HEK293 (cell line): ENCODE measurements at regions not wholly inside any gene's neighbourhood (a gene's known extent, or its start where the extent isn't known, plus 50 kb on each side); places are given as distances from the start of the nearest gene placed in this dataset.

Experiments
- CTCF ChIA-PET: fragments of 350-600 bp; formaldehyde crosslinking; extraction: SDS; loops from one replicate; lab custom pipeline; 2021; ENCODE audit warnings: antibody characterized with exemption; lab: Yijun Ruan, JAX
- POLR2A ChIA-PET: fragments of 300-600 bp; formaldehyde crosslinking; extraction: SDS; loops from one replicate; lab custom pipeline; 2020; ENCODE audit warnings: antibody characterized with exemption, inconsistent platforms; lab: Yijun Ruan, JAX
- H3K27ac ChIP-seq: fragments of 200-500 bp; sonication (Bioruptor generic); 2 replicates; pipeline ENCODE4 v1.5.1; 2014; ENCODE audit warnings: low read depth, low read length, control low read depth, inconsistent platforms; ENCODE audit errors: extremely low read depth
- H3K36me3 ChIP-seq, 2 experiments: fragments of 200-500 bp in 1 of 2; sonication (Bioruptor generic) in 1 of 2; 1 replicate in 1 of 2; 2 replicates in 1 of 2; pipeline ENCODE4 v1.5.1; 2014 to 2017; ENCODE audit warnings: inconsistent platforms in 2 of 2, low read length in 2 of 2; ENCODE audit not compliant: control insufficient read depth in 2 of 2, insufficient read depth in 1 of 2
- H3K4me1 ChIP-seq: fragments of 200-500 bp; sonication (Bioruptor generic); 2 replicates; pipeline ENCODE4 v1.5.1; 2014; ENCODE audit warnings: mild to moderate bottlenecking, low read length, inconsistent platforms; ENCODE audit not compliant: control insufficient read depth, insufficient read depth
- H3K4me3 ChIP-seq: 2 replicates; pipeline ENCODE4 v1.5.1; 2011; ENCODE audit warnings: low read depth, mild to moderate bottlenecking, control low read depth, low read length, moderate library complexity
- H3K9me3 ChIP-seq: fragments of 200-500 bp; sonication (Bioruptor generic); 2 replicates; pipeline ENCODE4 v1.5.1; 2014; ENCODE audit warnings: low read depth, low read length, inconsistent platforms; ENCODE audit not compliant: control insufficient read depth, insufficient read depth
- BCL11B ChIP-seq: fragments of 450-650 bp; formaldehyde crosslinking; IDR thresholded peaks from 2 replicates; pipeline ENCODE4 v1.5.1; 2016; ENCODE audit warnings: low read depth, missing biosample characterization, missing genetic modification characterization
- CTCF ChIP-seq: fragments of 450-650 bp; formaldehyde crosslinking; IDR thresholded peaks from 2 replicates; pipeline ENCODE4 v1.5.1; 2016; ENCODE audit warnings: missing biosample characterization, missing genetic modification characterization
- EGR2 ChIP-seq: fragments of 450-650 bp; formaldehyde crosslinking; IDR thresholded peaks from 2 replicates; pipeline ENCODE4 v1.5.1; 2016; ENCODE audit warnings: low read depth, missing biosample characterization, missing genetic modification characterization
- HIC1 ChIP-seq: fragments of 450-650 bp; formaldehyde crosslinking; IDR thresholded peaks from 2 replicates; pipeline ENCODE4 v1.5.1; 2016; ENCODE audit warnings: missing biosample characterization, missing genetic modification characterization
- HOXA7 ChIP-seq: sonication (generic); formaldehyde crosslinking; IDR thresholded peaks from 2 replicates; pipeline ENCODE4 v1.8.1; 2022; ENCODE audit warnings: missing genetic modification reagents, borderline replicate concordance
- IKZF3 ChIP-seq: fragments of 450-650 bp; IDR thresholded peaks from 2 replicates; pipeline ENCODE4 v1.5.0; 2018; ENCODE audit warnings: missing biosample characterization, mild to moderate bottlenecking, missing genetic modification characterization, moderate library complexity
- KLF10 ChIP-seq: fragments of 450-650 bp; IDR thresholded peaks from 2 replicates; pipeline ENCODE4 v1.5.1; 2018; ENCODE audit warnings: missing biosample characterization, mild to moderate bottlenecking, missing genetic modification characterization
- KLF8 ChIP-seq: fragments of 450-650 bp; formaldehyde crosslinking; IDR thresholded peaks from 2 replicates; pipeline ENCODE4 v1.5.1; 2016; ENCODE audit warnings: missing biosample characterization, missing genetic modification characterization
- PRDM1 ChIP-seq: fragments of 450-650 bp; formaldehyde crosslinking; IDR thresholded peaks from 2 replicates; pipeline ENCODE4; 2016; ENCODE audit warnings: missing biosample characterization, missing genetic modification characterization
- SP3 ChIP-seq: fragments of 450-650 bp; formaldehyde crosslinking; IDR thresholded peaks from 2 replicates; pipeline ENCODE4 v1.5.1; 2016; ENCODE audit warnings: missing biosample characterization, missing genetic modification characterization
- ZBTB1 ChIP-seq: fragments of 450-650 bp; formaldehyde crosslinking; IDR thresholded peaks from 2 replicates; pipeline ENCODE4 v1.5.1; 2016; ENCODE audit warnings: missing biosample characterization, missing genetic modification characterization
- ZBTB17 ChIP-seq: fragments of 450-650 bp; formaldehyde crosslinking; IDR thresholded peaks from 2 replicates; pipeline ENCODE4 v1.5.1; 2016; ENCODE audit warnings: missing biosample characterization, missing genetic modification characterization
- ZBTB20 ChIP-seq: fragments of 450-650 bp; formaldehyde crosslinking; IDR thresholded peaks from 2 replicates; pipeline ENCODE4 v1.5.1; 2016; ENCODE audit warnings: missing biosample characterization, missing genetic modification characterization
- ZBTB26 ChIP-seq: fragments of 450-650 bp; formaldehyde crosslinking; optimal IDR thresholded peaks from 2 replicates; pipeline ENCODE3; 2016; ENCODE audit warnings: missing biosample characterization, mild to moderate bottlenecking, missing genetic modification characterization
- ZBTB8A ChIP-seq: fragments of 450-650 bp; formaldehyde crosslinking; IDR thresholded peaks from 2 replicates; pipeline ENCODE4 v1.5.1; 2016; ENCODE audit warnings: missing biosample characterization, missing genetic modification characterization
- ZFP41 ChIP-seq: fragments of 450-650 bp; formaldehyde crosslinking; IDR thresholded peaks from 2 replicates; pipeline ENCODE4 v1.5.1; 2016; ENCODE audit warnings: missing biosample characterization, missing genetic modification characterization, borderline replicate concordance
- ZIC2 ChIP-seq: fragments of 450-650 bp; formaldehyde crosslinking; IDR thresholded peaks from 2 replicates; pipeline ENCODE4 v1.5.1; 2016; ENCODE audit warnings: missing biosample characterization, missing genetic modification characterization
- ZNF112 ChIP-seq: fragments of 450-650 bp; formaldehyde crosslinking; IDR thresholded peaks from 2 replicates; pipeline ENCODE4 v1.5.0; 2017; ENCODE audit warnings: missing biosample characterization, missing genetic modification characterization
- ZNF146 ChIP-seq: fragments of 450-650 bp; formaldehyde crosslinking; IDR thresholded peaks from 2 replicates; pipeline ENCODE4 v1.5.1; 2016; ENCODE audit warnings: missing biosample characterization, missing genetic modification characterization
- ZNF157 ChIP-seq: fragments of 450-650 bp; formaldehyde crosslinking; IDR thresholded peaks from 2 replicates; pipeline ENCODE4 v1.5.1; 2016; ENCODE audit warnings: missing biosample characterization, missing genetic modification characterization
- ZNF18 ChIP-seq: fragments of 450-650 bp; formaldehyde crosslinking; IDR thresholded peaks from 2 replicates; pipeline ENCODE4 v1.5.1; 2016; ENCODE audit warnings: missing biosample characterization, missing genetic modification characterization
- ZNF211 ChIP-seq: fragments of 450-650 bp; formaldehyde crosslinking; IDR thresholded peaks from 2 replicates; pipeline ENCODE4 v1.5.1; 2016; ENCODE audit warnings: low read depth, missing biosample characterization, missing genetic modification characterization
- ZNF223 ChIP-seq: fragments of 450-650 bp; formaldehyde crosslinking; IDR thresholded peaks from 2 replicates; pipeline ENCODE4 v1.5.1; 2016; ENCODE audit warnings: missing biosample characterization, missing genetic modification characterization
- ZNF544 ChIP-seq: fragments of 450-650 bp; formaldehyde crosslinking; IDR thresholded peaks from 2 replicates; pipeline ENCODE4 v1.5.0; 2017; ENCODE audit warnings: missing biosample characterization, missing genetic modification characterization
- ZNF558 ChIP-seq: fragments of 450-650 bp; formaldehyde crosslinking; IDR thresholded peaks from 2 replicates; pipeline ENCODE4 v1.5.1; 2016; ENCODE audit warnings: missing biosample characterization, missing genetic modification characterization
- ZNF561 ChIP-seq: fragments of 450-650 bp; IDR thresholded peaks from 2 replicates; pipeline ENCODE4 v1.5.1; 2018; ENCODE audit warnings: missing biosample characterization, missing genetic modification characterization, borderline replicate concordance
- ZNF585B ChIP-seq: fragments of 450-650 bp; formaldehyde crosslinking; IDR thresholded peaks from 2 replicates; pipeline ENCODE4 v1.5.1; 2016; ENCODE audit warnings: missing biosample characterization, missing genetic modification characterization
- ZNF658 ChIP-seq: fragments of 450-650 bp; formaldehyde crosslinking; IDR thresholded peaks from 2 replicates; pipeline ENCODE4; 2016; ENCODE audit warnings: missing biosample characterization, missing genetic modification characterization
- ZNF707 ChIP-seq: fragments of 450-650 bp; formaldehyde crosslinking; IDR thresholded peaks from 2 replicates; pipeline ENCODE4 v1.5.1; 2016; ENCODE audit warnings: missing biosample characterization, missing genetic modification characterization

- TF ChIP-seq SP3 (tag by site-specific recombination) (no peak), EGR2 (tag by site-specific recombination) (peak; percentile 82)
Observed at GRCh38 chr17:5883775-5884665, 186.2 kb upstream of the WSCD1 start (continued).

- POLR2A ChIA-PET, result no interaction called here
- Histone ChIP-seq H3K4me3 (no peak overlapping the region), H3K9me3 (0 out of 2 replicates have a peak, but pooled peaks cover 3% of the 10 kb centered on the region), H3K36me3 (no peaks in the 10 kb centered on the region), H3K27ac (no peak overlapping the region), H3K4me1 (no peaks in the 10 kb centered on the region)
- CTCF ChIA-PET, result interaction anchor here (1.0 kb wide), 1 partner anchor 10 kb away, joined by 4 read pairs; no protein-coding TSS in a partner anchor
- TF ChIP-seq PRDM1 (tag by site-specific recombination) (no peak), HIC1 (tag by site-specific recombination) (no peak), ZBTB20 (tag by site-specific recombination) (no peak), ZNF707 (tag by site-specific recombination) (no peak), BCL11B (tag by site-specific recombination) (no peak), ZIC2 (tag by site-specific recombination) (no peak), HOXA7 (CRISPR knock-in tag) (no peak), ZNF18 (tag by site-specific recombination) (no peak), ZNF211 (tag by site-specific recombination) (no peak), ZNF223 (tag by site-specific recombination) (no peak), ZNF658 (tag by site-specific recombination) (no peak), IKZF3 (tag by site-specific recombination) (no peak), ZBTB17 (tag by site-specific recombination) (no peak), ZNF112 (tag by site-specific recombination) (no peak), KLF10 (tag by site-specific recombination) (no peak), KLF8 (tag by site-specific recombination) (no peak), ZBTB1 (tag by site-specific recombination) (no peak), ZNF585B (tag by site-specific recombination) (no peak)
Observed at GRCh38 chr17:5885336-5885735, 184.8 kb upstream of the WSCD1 start.

- Histone ChIP-seq H3K27ac (no peak overlapping the region), H3K4me1 (no peaks in the 10 kb centered on the region), H3K36me3 (no peaks in the 10 kb centered on the region), H3K4me3 (no peak overlapping the region), H3K9me3 (0 out of 2 replicates have a peak, but pooled peaks cover 3% of the 10 kb centered on the region)
- ChIA-PET CTCF (no interaction called here), POLR2A (no interaction called here)
- TF ChIP-seq ZNF561, result no peak
- no peak for TF ChIP-seq ZFP41
- TF ChIP-seq ZBTB8A (tag by site-specific recombination), result no peak
- no peak for TF ChIP-seq ZBTB20 (tag by site-specific recombination)
- no peak for TF ChIP-seq ZBTB26 (tag by site-specific recombination)
- no peak for TF ChIP-seq ZNF146
- no peak for TF ChIP-seq ZNF544 (tag by site-specific recombination)
- TF ChIP-seq CTCF (tag by site-specific recombination), result no peak
- no peak for TF ChIP-seq ZNF558 (tag by site-specific recombination)
- no peak for TF ChIP-seq ZNF157 (tag by site-specific recombination)
Observed at GRCh38 chr17:5888811-5889210, 181.4 kb upstream of the WSCD1 start.
